Activated T-cell treated with anti-CD3 and anti-CD28 coated beads, Interleukin-2, amount 50 U/mL, for 72 hours (primary cell): ENCODE measurements at regions not wholly inside any gene's neighbourhood (a gene's known extent, or its start where the extent isn't known, plus 50 kb on each side); places are given as distances from the start of the nearest gene placed in this dataset.
A peak's percentile ranks its signal among the peaks of the same experiment; 100 is the strongest.

ENCODE experiments used
- ATAC-seq, 2 donors: fragments of 150-1000 bp; cut with Tn5 transposase; replicated peaks in 1 of 2; 2 replicates each; pipeline ENCODE4 v1.10.0; 2021; ENCODE audit warnings: moderate library complexity in 2 of 2, mild to moderate bottlenecking in 1 of 2
- DNase-seq, 2 donors: peaks; one replicate each; pipeline ENCODE4 v3.0.0; 2021 to 2022; ENCODE audit warnings: mixed read lengths in 1 of 2
- H3K27ac Mint-ChIP-seq: one replicate; pipeline ENCODE4 v1.8.0; 2022; ENCODE audit warnings: mild to moderate bottlenecking, moderate library complexity, mixed read lengths
- H3K27me3 Mint-ChIP-seq: one replicate; pipeline ENCODE4 v1.8.0; 2022; ENCODE audit warnings: low read depth, mixed read lengths
- H3K36me3 Mint-ChIP-seq, 2 donors: one replicate each; pipeline ENCODE4 v1.8.0; 2022; ENCODE audit warnings: mixed read lengths in 2 of 2, mild to moderate bottlenecking in 1 of 2; ENCODE audit not compliant: insufficient read depth in 2 of 2
- H3K4me1 Mint-ChIP-seq: one replicate; pipeline ENCODE4 v1.8.0; 2022; ENCODE audit warnings: low read depth, mixed read lengths
- H3K4me3 Mint-ChIP-seq, 2 donors: one replicate each; pipeline ENCODE4 v1.8.0; 2022; ENCODE audit warnings: mild to moderate bottlenecking in 2 of 2, mixed read lengths in 2 of 2, moderate library complexity in 2 of 2
- H3K9me3 Mint-ChIP-seq, 2 donors: one replicate each; pipeline ENCODE4 v1.8.0; 2022; ENCODE audit warnings: mixed read lengths in 2 of 2

DNA sequence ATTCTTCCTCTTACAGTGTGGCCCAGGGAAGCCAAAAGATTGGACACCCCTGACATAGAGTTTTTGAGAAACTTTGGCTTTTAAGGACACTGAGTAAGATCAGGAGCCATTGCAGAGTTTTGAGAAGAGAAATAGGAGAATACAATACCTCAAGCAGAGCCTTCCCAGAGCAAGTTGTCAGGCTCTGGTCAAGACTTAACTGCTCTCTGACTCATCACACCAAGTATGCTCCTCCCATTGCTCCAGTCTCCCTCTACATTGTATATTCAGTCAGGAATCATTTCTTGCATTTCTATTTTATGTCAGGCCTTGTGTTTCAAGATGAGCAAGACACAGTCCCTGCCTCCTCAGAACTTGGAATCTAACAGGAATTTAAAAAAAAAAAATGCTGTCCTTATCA lies 176.4 kb upstream of the FMR1 start:
- no peak overlapping the region for H3K27ac Mint-ChIP-seq
- H3K27me3 Mint-ChIP-seq = peaks cover 26% of the 10 kb centered on the region
- DNase-seq (no peak), ATAC-seq (no peak)
- peaks cover 16% of the 10 kb centered on the region for H3K4me1 Mint-ChIP-seq
- H3K9me3 Mint-ChIP-seq = peaks cover 1 to 2% of the 10 kb centered on the region in 2 donors
- H3K36me3 Mint-ChIP-seq = no peaks in the 10 kb centered on the region
- no peak overlapping the region for H3K4me3 Mint-ChIP-seq

DNA sequence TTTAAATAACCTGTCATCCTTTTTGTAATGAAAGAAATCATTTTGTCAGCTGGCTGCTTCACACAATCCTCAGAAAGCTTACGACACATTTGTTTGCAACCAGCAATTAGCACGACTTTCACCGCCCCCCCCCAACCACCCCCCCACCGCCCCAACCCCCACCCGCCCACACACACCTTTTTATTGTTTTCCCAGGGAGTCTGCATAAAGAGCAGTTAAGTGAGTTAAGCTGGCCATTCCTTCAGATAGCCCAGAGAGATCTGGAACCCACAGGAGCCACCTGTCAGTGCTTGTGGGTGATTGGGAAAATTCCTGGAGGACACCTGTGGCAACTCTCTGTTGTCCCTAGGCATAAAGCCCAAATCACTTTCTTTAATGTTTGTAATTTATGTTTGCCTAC lies 175.7 kb upstream of the FMR1 start:
- peaks cover 21% of the 10 kb centered on the region for H3K4me1 Mint-ChIP-seq
- no peak overlapping the region for H3K4me3 Mint-ChIP-seq

GRCh38 chrX:147737690-147738089 lies 174.0 kb upstream of the FMR1 start:
- Mint-ChIP-seq H3K36me3 (no peaks in the 10 kb centered on the region), H3K4me3 (peak overlapping the region; percentile 18 to 78), H3K4me1 (peaks cover 21% of the 10 kb centered on the region), H3K9me3 (peaks cover 1 to 2% of the 10 kb centered on the region in 2 donors), H3K27ac (peak overlapping the region; percentile 80), H3K27me3 (peaks cover 12% of the 10 kb centered on the region)
- peak; percentile 52 to 54 for ATAC-seq
- DNase-seq = no peak

More for the DNA sequence above, 175.7 kb upstream of the FMR1 start:
- Mint-ChIP-seq H3K27ac (no peak overlapping the region), H3K9me3 (peaks cover 1 to 2% of the 10 kb centered on the region in 2 donors), H3K27me3 (peaks cover 19% of the 10 kb centered on the region), H3K36me3 (no peaks in the 10 kb centered on the region)
- no peak for DNase-seq
- no peak for ATAC-seq

- H3K9me3 Mint-ChIP-seq = peaks cover 1 to 2% of the 10 kb centered on the region in 2 donors
- DNase-seq (peak; percentile 1 to 9), ATAC-seq (peak; percentile 72 to 77)
- peaks cover 12% of the 10 kb centered on the region for H3K27me3 Mint-ChIP-seq
- H3K4me1 Mint-ChIP-seq = peaks cover 21% of the 10 kb centered on the region
- H3K36me3 Mint-ChIP-seq = no peaks in the 10 kb centered on the region
- H3K4me3 Mint-ChIP-seq = peak overlapping the region; percentile 18 to 78
- H3K27ac Mint-ChIP-seq = peak overlapping the region; percentile 80
Measured at GRCh38 chrX:147738265-147738664, 173.5 kb upstream of the FMR1 start.

DNA sequence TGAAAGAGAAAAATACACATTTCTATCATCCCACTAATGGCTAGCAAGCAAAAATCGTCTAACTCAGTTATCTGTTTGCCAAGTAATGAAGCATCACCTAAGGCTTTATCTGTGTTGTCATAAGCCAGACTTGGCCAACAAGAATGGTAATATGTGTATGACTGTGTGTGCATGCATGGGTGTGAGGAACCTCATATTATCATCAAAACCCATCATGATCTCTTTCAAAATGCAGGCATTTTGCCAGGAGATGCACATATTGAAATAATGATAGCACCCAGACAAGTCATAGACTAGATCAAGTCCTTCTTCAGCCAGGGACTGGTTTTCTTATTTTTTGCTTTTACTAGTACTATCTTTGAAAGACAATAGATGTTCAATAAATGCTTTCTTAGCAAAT lies 172.5 kb upstream of the FMR1 start:
- no peak for ATAC-seq
- Mint-ChIP-seq H3K36me3 (no peaks in the 10 kb centered on the region), H3K9me3 (peaks cover 1 to 2% of the 10 kb centered on the region in 2 donors), H3K27ac (no peak overlapping the region), H3K4me1 (peaks cover 21% of the 10 kb centered on the region), H3K27me3 (peaks cover 12% of the 10 kb centered on the region), H3K4me3 (no peak overlapping the region)
- DNase-seq = no peak

- H3K9me3 Mint-ChIP-seq = peaks cover 1 to 2% of the 10 kb centered on the region in 2 donors
- ATAC-seq (no peak), DNase-seq (no peak)
- H3K27me3 Mint-ChIP-seq = peaks cover 27% of the 10 kb centered on the region
- H3K4me1 Mint-ChIP-seq = peaks cover 21% of the 10 kb centered on the region
- H3K27ac Mint-ChIP-seq = no peak overlapping the region
- no peaks in the 10 kb centered on the region for H3K36me3 Mint-ChIP-seq
- no peak overlapping the region for H3K4me3 Mint-ChIP-seq
Measured at GRCh38 chrX:147741776-147742175, 169.9 kb upstream of the FMR1 start.

DNA sequence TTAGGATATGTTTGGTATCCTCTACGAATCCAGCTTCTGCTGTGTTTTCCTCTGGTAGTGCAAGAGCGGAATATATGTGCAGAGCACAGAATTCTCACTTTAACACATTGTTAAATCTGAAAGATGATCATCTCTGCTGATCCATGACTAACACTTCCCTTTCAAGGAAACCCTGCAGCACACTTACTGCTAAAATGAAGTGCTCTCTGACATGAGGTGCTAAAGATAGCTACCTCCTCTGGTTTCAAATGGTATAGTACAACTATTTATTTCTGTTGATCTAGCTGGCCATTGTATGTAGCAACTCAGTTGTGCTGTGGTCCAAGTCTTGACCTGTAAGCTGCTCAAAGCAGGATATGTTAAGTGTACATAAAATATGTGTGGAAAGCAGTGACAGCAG lies 162.4 kb upstream of the FMR1 start:
- Mint-ChIP-seq H3K27me3 (peaks cover 37% of the 10 kb centered on the region), H3K27ac (no peak overlapping the region), H3K9me3 (no peaks in the 10 kb centered on the region), H3K4me1 (no peaks in the 10 kb centered on the region), H3K36me3 (no peaks in the 10 kb centered on the region), H3K4me3 (no peak overlapping the region)
- ATAC-seq = peak in 1 of 2 donors; percentile 30
- DNase-seq = no peak

DNA sequence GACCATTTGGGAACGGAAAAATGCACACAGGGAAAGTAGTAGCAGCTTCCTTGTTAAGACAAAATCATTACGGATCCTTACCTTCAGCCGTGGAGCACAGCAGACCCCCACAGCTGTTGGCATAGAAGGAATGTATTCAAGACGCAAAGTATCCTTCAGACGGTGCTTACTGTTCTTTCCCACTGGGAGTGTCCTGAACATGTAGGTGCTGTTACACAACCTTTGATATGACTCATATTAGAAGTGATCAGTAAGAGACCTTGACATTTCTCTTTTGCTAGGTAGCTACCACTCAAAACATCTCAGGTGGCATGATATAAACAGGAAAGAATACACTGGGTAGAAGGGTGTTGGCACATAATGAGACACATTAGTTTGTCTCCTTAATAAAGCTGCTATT lies 154.0 kb upstream of the FMR1 start:
- H3K4me1 Mint-ChIP-seq = no peaks in the 10 kb centered on the region
- ATAC-seq = no peak
- no peak overlapping the region for H3K4me3 Mint-ChIP-seq
- H3K9me3 Mint-ChIP-seq = peaks cover 0 to 1% of the 10 kb centered on the region in 2 donors
- H3K27me3 Mint-ChIP-seq = peaks cover 49% of the 10 kb centered on the region
- no peak overlapping the region for H3K27ac Mint-ChIP-seq
- no peaks in the 10 kb centered on the region for H3K36me3 Mint-ChIP-seq
- DNase-seq = no peak

GRCh38 chrX:147763131-147763530 lies 148.6 kb upstream of the FMR1 start:
- no peak overlapping the region for H3K27ac Mint-ChIP-seq
- peak; percentile 31 to 49 for ATAC-seq
- no peaks in the 10 kb centered on the region for H3K4me1 Mint-ChIP-seq
- H3K9me3 Mint-ChIP-seq = no peaks in the 10 kb centered on the region
- no peaks in the 10 kb centered on the region for H3K36me3 Mint-ChIP-seq
- DNase-seq = no peak
- peak overlapping the region in 1 of 2 donors; percentile 9 for H3K4me3 Mint-ChIP-seq
- H3K27me3 Mint-ChIP-seq = peaks cover 24% of the 10 kb centered on the region

- peaks cover 28% of the 10 kb centered on the region for H3K27me3 Mint-ChIP-seq
- no peak overlapping the region for H3K4me3 Mint-ChIP-seq
- no peak overlapping the region for H3K27ac Mint-ChIP-seq
- H3K9me3 Mint-ChIP-seq = no peaks in the 10 kb centered on the region
- no peak for DNase-seq
- H3K36me3 Mint-ChIP-seq = no peaks in the 10 kb centered on the region
- no peak for ATAC-seq
- no peaks in the 10 kb centered on the region for H3K4me1 Mint-ChIP-seq
Measured at GRCh38 chrX:147764868-147765267, 146.9 kb upstream of the FMR1 start.

- Mint-ChIP-seq H3K9me3 (no peaks in the 10 kb centered on the region), H3K4me3 (no peak overlapping the region), H3K36me3 (no peaks in the 10 kb centered on the region), H3K4me1 (no peaks in the 10 kb centered on the region), H3K27ac (no peak overlapping the region), H3K27me3 (peaks cover 21% of the 10 kb centered on the region)
- ATAC-seq (no peak), DNase-seq (no peak)
Measured at GRCh38 chrX:147770858-147771257, 140.9 kb upstream of the FMR1 start.

DNA sequence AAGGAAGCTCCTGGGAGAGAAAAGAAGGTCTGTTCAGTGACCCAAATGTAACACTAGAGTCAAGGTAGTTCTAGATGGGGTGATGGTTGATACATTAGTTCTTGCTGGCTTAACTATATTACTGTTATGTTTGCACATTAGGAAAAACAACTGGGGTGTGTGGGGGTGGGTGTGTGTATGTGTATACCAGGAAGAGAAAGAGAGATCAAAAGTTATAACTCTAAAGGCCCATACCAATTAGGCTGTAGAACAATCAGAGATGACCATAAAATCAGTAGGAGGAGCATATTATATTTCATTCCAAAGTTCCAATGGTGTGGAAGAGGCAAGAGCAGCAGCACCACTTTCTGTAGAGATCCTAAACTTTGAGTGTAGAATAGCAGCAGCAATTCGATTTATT lies 134.7 kb upstream of the FMR1 start:
- no peak for ATAC-seq
- H3K27ac Mint-ChIP-seq = no peak overlapping the region

GRCh38 chrX:147779173-147779572 lies 132.5 kb upstream of the FMR1 start:
- Mint-ChIP-seq H3K9me3 (peaks cover 0 to 3% of the 10 kb centered on the region in 2 donors), H3K27me3 (peaks cover 15% of the 10 kb centered on the region), H3K4me1 (peaks cover 5% of the 10 kb centered on the region), H3K36me3 (no peaks in the 10 kb centered on the region), H3K4me3 (no peak overlapping the region), H3K27ac (no peak overlapping the region)
- peak; percentile 82 to 85 for ATAC-seq
- DNase-seq = no peak

More for the DNA sequence above, 134.7 kb upstream of the FMR1 start:
- H3K4me1 Mint-ChIP-seq = peaks cover under 1% of the 10 kb centered on the region
- H3K4me3 Mint-ChIP-seq = no peak overlapping the region
- DNase-seq = no peak
- H3K9me3 Mint-ChIP-seq = peaks cover 0 to 3% of the 10 kb centered on the region in 2 donors
- peaks cover 20% of the 10 kb centered on the region for H3K27me3 Mint-ChIP-seq
- H3K36me3 Mint-ChIP-seq = no peaks in the 10 kb centered on the region

- ATAC-seq (peak in 1 of 2 donors; percentile 35), DNase-seq (no peak)
- H3K4me3 Mint-ChIP-seq = no peak overlapping the region
- H3K27ac Mint-ChIP-seq = no peak overlapping the region
- peaks cover 6% of the 10 kb centered on the region for H3K27me3 Mint-ChIP-seq
- no peaks in the 10 kb centered on the region for H3K36me3 Mint-ChIP-seq
- peaks cover 5% of the 10 kb centered on the region for H3K4me1 Mint-ChIP-seq
- no peaks in the 10 kb centered on the region for H3K9me3 Mint-ChIP-seq
Measured at GRCh38 chrX:147781844-147782243, 129.9 kb upstream of the FMR1 start.
